ENCODE measurements at regions not wholly inside any gene's neighbourhood (a gene's known extent, or its start where the extent isn't known, plus 50 kb on each side); places are given as distances from the start of the nearest gene placed in this dataset.

- TF ChIP-seq CTCF (IDR thresholded peaks at IDR 0.05) (no peak), POLR2A (IDR thresholded peaks at IDR 0.05) (no peak)
Observed at GRCh38 chr3:117793622-117794265, 1084.2 kb downstream of the TUSC7 start.
